GM18858 (cell line): ENCODE measurements at regions not wholly inside any gene's neighbourhood (a gene's known extent, or its start where the extent isn't known, plus 50 kb on each side); places are given as distances from the start of the nearest gene placed in this dataset.
A peak's percentile ranks its signal among the peaks of the same experiment; 100 is the strongest.

Experiments
- ATAC-seq: cut with Tn5 transposase; IDR thresholded peaks from one replicate; pipeline ENCODE4 v1.9.1; 2021; ENCODE audit not compliant: unreplicated experiment

DNA sequence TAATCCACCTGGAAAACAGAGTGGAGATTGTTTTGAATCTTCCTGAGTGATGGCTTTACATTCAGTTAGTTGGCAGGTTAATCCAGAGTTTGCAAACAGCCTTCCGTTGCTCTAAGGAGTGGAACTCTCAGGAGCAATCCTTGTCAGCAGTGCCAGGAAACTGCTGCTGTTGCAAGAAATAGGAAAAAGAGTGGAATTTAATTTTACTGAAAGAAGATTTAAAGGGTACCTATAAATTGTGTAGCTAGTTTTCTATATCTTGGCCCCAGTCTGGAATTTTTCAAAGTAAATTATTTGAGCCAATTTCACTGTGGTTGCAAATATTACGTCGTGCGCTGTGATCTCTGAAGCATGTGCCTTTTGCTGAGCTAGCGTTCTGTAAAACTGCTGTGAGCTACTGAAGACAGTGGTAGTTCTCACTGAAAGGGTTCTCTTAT, 55.5 kb upstream of the SLC5A12 start:
- no peak for ATAC-seq

GRCh38 chr11:26778000-26778757, 56.3 kb upstream of the SLC5A12 start:
- ATAC-seq = peak; percentile 43

GRCh38 chr11:26779074-26779865, 57.4 kb upstream of the SLC5A12 start:
- no peak for ATAC-seq

DNA sequence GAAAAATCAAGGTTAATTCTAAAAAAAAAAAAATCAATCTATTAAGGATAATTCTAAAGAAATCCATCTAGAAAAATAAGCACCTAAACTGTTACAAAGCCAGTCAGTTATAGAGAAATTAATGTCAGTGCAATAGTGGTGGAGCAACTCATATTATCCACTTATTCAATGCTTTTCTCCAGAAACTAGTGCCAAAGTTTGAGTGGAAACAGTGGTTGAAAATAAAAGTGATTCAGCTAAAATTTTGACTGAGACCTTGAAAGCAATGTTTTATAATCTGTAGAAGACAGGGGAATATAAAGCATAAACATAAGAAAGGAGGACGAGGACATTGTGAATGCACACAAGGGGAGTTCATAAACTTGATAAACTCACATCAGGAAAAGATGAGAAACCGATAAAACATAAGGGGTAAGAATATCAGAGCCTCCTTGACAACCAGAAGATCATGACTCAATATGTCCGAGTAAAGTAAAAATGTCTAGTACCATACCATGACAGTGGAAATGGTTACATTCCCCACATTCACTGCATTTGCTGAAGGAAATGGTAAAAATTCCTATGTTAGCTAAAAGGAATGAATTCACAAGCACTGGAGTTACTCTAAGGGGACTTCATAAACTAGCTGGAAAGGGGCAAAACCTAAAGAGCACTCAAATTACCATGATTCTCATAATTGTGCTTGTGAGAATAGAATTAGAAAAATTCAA, 58.7 kb upstream of the SLC5A12 start:
- ATAC-seq = no peak

GRCh38 chr11:26782220-26782965, 60.5 kb upstream of the SLC5A12 start:
- ATAC-seq = no peak

- ATAC-seq = no peak
Observed at GRCh38 chr11:26783997-26784396, 62.1 kb upstream of the SLC5A12 start.

- no peak for ATAC-seq
Observed at GRCh38 chr11:26790738-26791137, 68.9 kb upstream of the SLC5A12 start.

- no peak for ATAC-seq
Observed at GRCh38 chr11:26792941-26793340, 71.1 kb upstream of the SLC5A12 start.

GRCh38 chr11:26793487-26793886, 71.6 kb upstream of the SLC5A12 start:
- no peak for ATAC-seq

DNA sequence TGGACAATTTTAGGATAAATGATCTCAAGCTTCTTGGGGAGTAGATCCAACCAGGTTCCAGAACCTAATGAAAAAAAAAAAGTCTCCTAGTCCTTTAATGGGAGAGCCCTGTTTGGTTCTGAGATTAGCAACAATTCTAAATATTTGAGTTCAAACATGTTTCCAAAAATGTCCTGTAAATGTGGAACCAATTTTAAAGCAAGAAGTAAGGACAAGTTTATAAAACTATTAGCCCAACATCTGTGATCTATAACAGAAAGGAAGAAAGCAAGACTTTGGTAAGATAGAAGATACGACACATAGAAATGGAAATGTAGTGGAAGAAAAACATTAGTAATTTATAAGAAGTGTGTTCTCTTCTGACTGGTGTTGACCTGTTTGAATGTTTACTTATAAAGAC, 79.7 kb upstream of the SLC5A12 start:
- no peak for ATAC-seq

DNA sequence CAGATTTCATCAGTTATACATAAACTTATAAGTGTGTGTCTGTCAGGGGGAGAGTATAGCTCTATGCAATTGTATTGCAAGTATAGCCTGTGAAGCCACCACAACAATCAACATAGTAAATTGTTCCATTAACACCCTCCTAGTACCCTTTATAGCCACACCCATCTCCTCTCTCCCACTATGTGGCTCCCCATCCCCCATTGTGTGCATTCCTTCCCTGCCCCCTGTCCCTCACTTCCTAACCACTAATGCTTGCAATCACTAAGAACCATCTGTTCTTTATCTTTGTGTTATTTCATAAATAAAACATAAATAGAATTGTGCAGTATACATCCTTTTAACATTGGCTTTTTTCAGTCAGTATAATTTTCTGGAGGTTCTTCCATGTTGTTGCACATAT, 83.1 kb upstream of the SLC5A12 start:
- ATAC-seq = no peak

- ATAC-seq = no peak
Observed at GRCh38 chr11:26806219-26806618, 84.4 kb upstream of the SLC5A12 start.

GRCh38 chr11:26820739-26821138, 98.9 kb upstream of the SLC5A12 start:
- ATAC-seq = no peak

DNA sequence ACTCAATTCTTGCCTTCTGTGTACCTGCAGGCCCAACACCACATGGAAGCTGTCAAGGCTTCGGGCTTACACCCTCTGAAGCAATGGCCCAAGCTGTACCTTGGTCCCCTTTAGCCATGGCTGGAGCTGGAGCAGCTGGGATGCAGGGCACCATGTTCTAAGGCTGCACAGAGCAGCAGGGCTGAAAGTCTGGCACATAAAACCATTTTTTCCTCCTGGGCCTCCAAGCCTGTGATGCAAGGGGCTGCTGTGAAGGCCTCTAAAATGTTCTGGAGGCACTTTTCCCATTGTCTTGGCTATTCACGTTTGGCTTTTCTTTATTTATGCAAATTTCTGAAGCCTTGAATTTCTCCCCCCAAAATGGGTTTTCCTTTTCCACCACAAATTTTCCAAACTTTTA, 102.1 kb upstream of the SLC5A12 start:
- no peak for ATAC-seq

- ATAC-seq = no peak
Observed at GRCh38 chr11:26827567-26828081, 105.8 kb upstream of the SLC5A12 start.

DNA sequence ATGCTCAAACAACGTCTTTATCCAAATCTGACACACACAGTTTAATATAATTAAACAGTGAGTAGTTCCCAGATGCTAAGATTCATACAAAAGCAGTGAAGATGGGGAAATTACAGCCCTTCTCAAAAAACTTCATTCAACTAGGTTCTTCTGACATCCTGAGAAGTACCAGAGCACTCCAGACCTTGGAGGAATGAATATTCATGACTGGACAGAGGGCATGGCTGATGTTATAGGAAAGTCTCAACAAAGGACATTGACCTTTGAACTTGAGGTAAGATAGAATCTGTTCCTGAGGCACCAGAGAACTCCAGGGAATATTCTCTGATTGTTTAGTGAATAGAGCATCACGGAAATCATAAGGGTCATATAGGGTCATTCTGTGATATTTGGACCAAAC, 106.4 kb upstream of the SLC5A12 start:
- no peak for ATAC-seq

DNA sequence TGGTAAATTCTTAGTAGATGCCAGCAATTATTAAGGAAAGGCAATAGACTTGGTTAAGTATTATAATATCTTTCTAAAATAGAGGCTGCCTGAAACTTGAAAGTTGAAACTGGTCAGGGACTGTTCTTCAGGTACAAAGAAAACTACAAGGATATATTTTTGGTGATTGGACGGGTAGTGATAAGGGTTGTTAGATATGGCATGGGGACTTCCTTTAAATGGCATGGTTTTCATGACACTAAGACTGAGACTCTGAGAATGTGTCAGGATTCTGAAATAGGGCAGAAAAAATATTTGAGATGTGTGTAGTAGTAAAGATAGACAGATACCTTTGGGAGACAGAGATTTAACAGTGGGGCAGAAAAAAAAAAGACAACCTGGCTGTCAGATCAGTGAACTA, 108.4 kb upstream of the SLC5A12 start:
- no peak for ATAC-seq

DNA sequence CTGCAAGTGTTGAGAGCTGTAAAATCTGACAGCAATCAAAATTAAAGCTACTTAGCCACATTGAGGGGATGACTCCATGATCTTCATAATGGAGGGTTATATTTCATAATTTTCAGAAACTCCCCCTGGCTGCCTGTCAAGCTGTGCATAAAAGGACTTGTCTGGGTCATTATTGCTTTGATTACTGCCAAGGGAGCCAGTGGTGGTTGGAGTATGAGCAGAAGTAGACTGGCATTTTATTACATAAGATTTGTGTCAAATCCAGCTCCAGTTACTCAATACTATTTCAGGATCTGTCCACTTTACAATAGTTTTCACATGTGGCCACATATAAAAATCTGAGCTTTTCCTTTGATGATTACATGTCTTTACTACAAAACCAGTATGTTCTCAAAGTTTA, 108.9 kb upstream of the SLC5A12 start:
- ATAC-seq = no peak

DNA sequence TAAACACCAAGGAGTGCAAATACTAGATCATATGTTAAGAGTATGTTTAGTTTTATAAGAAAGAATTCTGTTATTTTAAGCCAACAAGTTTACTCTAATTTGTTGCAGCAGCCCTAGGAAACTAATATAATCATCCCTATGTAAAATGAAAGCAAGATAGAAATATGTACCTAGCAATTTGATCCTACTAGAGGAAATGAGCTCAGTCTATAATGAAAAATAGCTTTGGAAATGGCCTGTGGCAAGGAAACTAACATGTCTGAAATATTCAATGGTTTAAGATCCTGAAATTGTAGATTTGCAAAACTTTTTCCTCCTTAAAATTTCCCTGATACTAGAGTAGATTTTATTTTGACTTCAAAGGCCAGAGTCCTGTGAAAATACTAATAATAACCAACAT, 112.7 kb upstream of the SLC5A12 start:
- ATAC-seq = no peak

- no peak for ATAC-seq
Observed at GRCh38 chr11:26835611-26836010, 113.8 kb upstream of the SLC5A12 start.

- no peak for ATAC-seq
Observed at GRCh38 chr11:26837154-26837553, 115.3 kb upstream of the SLC5A12 start.
